Neural progenitor cell (in vitro differentiated cells): ENCODE measurements at regions not wholly inside any gene's neighbourhood (a gene's known extent, or its start where the extent isn't known, plus 50 kb on each side); places are given as distances from the start of the nearest gene placed in this dataset.
A peak's percentile ranks its signal among the peaks of the same experiment; 100 is the strongest.

Source experiments
- DNase-seq: peaks from one replicate; pipeline ENCODE4 v3.0.0-alpha.2; 2016; ENCODE audit warnings: low spot score
- H2AFZ ChIP-seq: fragments of 200-600 bp; sonication (generic); replicated peaks from 2 replicates; pipeline ENCODE4 v1.6.1; 2016; ENCODE audit warnings: antibody characterized with exemption
- H3F3A ChIP-seq: fragments of 200-600 bp; sonication (generic); 2 replicates; pipeline ENCODE4 v1.6.1; 2016; ENCODE audit warnings: antibody characterized with exemption, low read depth
- H3K27ac ChIP-seq: fragments of 200-600 bp; sonication (generic); 2 replicates; pipeline ENCODE4 v1.5.1; 2016; ENCODE audit warnings: mild to moderate bottlenecking
- H3K27me3 ChIP-seq: fragments of 200-600 bp; sonication (generic); 2 replicates; pipeline ENCODE4 v1.6.1; 2016; ENCODE audit warnings: mild to moderate bottlenecking, moderate library complexity
- H3K36me3 ChIP-seq: fragments of 200-600 bp; sonication (generic); 2 replicates; pipeline ENCODE4 v1.5.1; 2016
- H3K4me1 ChIP-seq: fragments of 200-600 bp; sonication (generic); 2 replicates; pipeline ENCODE4 v1.6.1; 2016; ENCODE audit warnings: mixed run types
- H3K4me2 ChIP-seq: fragments of 200-600 bp; sonication (generic); 2 replicates; pipeline ENCODE4 v1.6.1; 2016
- H3K4me3 ChIP-seq: fragments of 200-600 bp; sonication (generic); 2 replicates; pipeline ENCODE4 v1.5.1; 2016
- H3K79me2 ChIP-seq: fragments of 200-600 bp; sonication (generic); 2 replicates; pipeline ENCODE4 v1.6.1; 2016; ENCODE audit warnings: low read depth
- H3K9ac ChIP-seq: fragments of 200-600 bp; sonication (generic); 2 replicates; pipeline ENCODE4 v1.6.1; 2016
- H3K9me3 ChIP-seq: fragments of 200-600 bp; sonication (generic); 2 replicates; pipeline ENCODE4 v1.5.1; 2016; ENCODE audit warnings: low read depth
- H4K20me1 ChIP-seq: fragments of 200-600 bp; sonication (generic); 2 replicates; pipeline ENCODE4 v1.6.1; 2016; ENCODE audit warnings: low read depth
- H3K27ac Mint-ChIP-seq: 3 replicates; pipeline ENCODE4 v1.8.0; 2021; ENCODE audit warnings: mixed read lengths
- H3K27me3 Mint-ChIP-seq: 2 replicates; pipeline ENCODE4 v1.8.0; 2022; ENCODE audit warnings: low read depth, mild to moderate bottlenecking, inconsistent platforms, moderate library complexity, mixed read lengths; ENCODE audit not compliant: insufficient read depth
- H3K36me3 Mint-ChIP-seq: 3 replicates; pipeline ENCODE4 v1.8.0; 2021; ENCODE audit warnings: mixed read lengths
- H3K4me1 Mint-ChIP-seq: 3 replicates; pipeline ENCODE4 v1.8.0; 2021; ENCODE audit warnings: mixed read lengths
- H3K4me3 Mint-ChIP-seq: 3 replicates; pipeline ENCODE4 v1.8.0; 2021; ENCODE audit warnings: mild to moderate bottlenecking, moderate library complexity, mixed read lengths
- H3K9me3 Mint-ChIP-seq: 3 replicates; pipeline ENCODE4 v1.8.0; 2020; ENCODE audit warnings: mixed read lengths
- EZH2 ChIP-seq: fragments of 200-600 bp; sonication (generic); IDR thresholded peaks from 2 replicates; pipeline ENCODE4 v1.6.1; 2017; ENCODE audit warnings: antibody characterized with exemption, mild to moderate bottlenecking, moderate library complexity
- EZH2phosphoT487 ChIP-seq: fragments of 200-600 bp; sonication (generic); IDR thresholded peaks from 2 replicates; pipeline ENCODE4 v1.6.1; 2017; ENCODE audit warnings: antibody characterized with exemption
- TF ChIP-seq, protein P1 (sequence below): fragments of 200-600 bp; sonication (generic); IDR thresholded peaks from 2 replicates; pipeline ENCODE4 v1.5.1; 2017; ENCODE audit warnings: antibody characterized with exemption, mild to moderate bottlenecking

- H3K27me3 Mint-ChIP-seq: peaks cover 9% of the 10 kb centered on the region
- H3K27ac ChIP-seq: no peak overlapping the region
- H3K4me2 ChIP-seq: no peak overlapping the region
- DNase-seq: no peak
- peaks cover 18% of the 10 kb centered on the region for H3K4me1 Mint-ChIP-seq
- no peaks in the 10 kb centered on the region for H3K9me3 ChIP-seq
- no peak overlapping the region for H2AFZ ChIP-seq
- H3K36me3 Mint-ChIP-seq: no peaks in the 10 kb centered on the region
- peaks cover 3% of the 10 kb centered on the region for H3K9me3 Mint-ChIP-seq
- no peaks in the 10 kb centered on the region for H3K79me2 ChIP-seq
- no peak for TF ChIP-seq EZH2phosphoT487
- TF ChIP-seq, protein P1, sequence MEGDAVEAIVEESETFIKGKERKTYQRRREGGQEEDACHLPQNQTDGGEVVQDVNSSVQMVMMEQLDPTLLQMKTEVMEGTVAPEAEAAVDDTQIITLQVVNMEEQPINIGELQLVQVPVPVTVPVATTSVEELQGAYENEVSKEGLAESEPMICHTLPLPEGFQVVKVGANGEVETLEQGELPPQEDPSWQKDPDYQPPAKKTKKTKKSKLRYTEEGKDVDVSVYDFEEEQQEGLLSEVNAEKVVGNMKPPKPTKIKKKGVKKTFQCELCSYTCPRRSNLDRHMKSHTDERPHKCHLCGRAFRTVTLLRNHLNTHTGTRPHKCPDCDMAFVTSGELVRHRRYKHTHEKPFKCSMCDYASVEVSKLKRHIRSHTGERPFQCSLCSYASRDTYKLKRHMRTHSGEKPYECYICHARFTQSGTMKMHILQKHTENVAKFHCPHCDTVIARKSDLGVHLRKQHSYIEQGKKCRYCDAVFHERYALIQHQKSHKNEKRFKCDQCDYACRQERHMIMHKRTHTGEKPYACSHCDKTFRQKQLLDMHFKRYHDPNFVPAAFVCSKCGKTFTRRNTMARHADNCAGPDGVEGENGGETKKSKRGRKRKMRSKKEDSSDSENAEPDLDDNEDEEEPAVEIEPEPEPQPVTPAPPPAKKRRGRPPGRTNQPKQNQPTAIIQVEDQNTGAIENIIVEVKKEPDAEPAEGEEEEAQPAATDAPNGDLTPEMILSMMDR: no peak
- no peak for TF ChIP-seq EZH2
- H3F3A ChIP-seq: no peaks in the 10 kb centered on the region
- no peak overlapping the region for H3K9ac ChIP-seq
- no peak overlapping the region for H3K4me3 Mint-ChIP-seq
- H3K27me3 ChIP-seq: no peaks in the 10 kb centered on the region
- H3K27ac Mint-ChIP-seq: no peak overlapping the region
- H4K20me1 ChIP-seq: no peaks in the 10 kb centered on the region
- no peak overlapping the region for H3K4me3 ChIP-seq
- peaks cover 12% of the 10 kb centered on the region for H3K4me1 ChIP-seq
- no peaks in the 10 kb centered on the region for H3K36me3 ChIP-seq
Observed at GRCh38 chr6:167774881-167775280, 51.8 kb upstream of the AFDN start.

- H3F3A ChIP-seq: no peaks in the 10 kb centered on the region
- peak overlapping the region; percentile 29 for H2AFZ ChIP-seq
- H3K79me2 ChIP-seq: no peaks in the 10 kb centered on the region
- Mint-ChIP-seq H3K27me3 (peaks cover 7% of the 10 kb centered on the region), H3K27ac (no peak overlapping the region), H3K4me3 (no peak overlapping the region), H3K36me3 (no peaks in the 10 kb centered on the region), H3K9me3 (peaks cover 3% of the 10 kb centered on the region), H3K4me1 (peaks cover 15% of the 10 kb centered on the region)
- no peaks in the 10 kb centered on the region for H3K9me3 ChIP-seq
- no peak overlapping the region for H3K9ac ChIP-seq
- H3K4me1 ChIP-seq: peaks cover 12% of the 10 kb centered on the region
- no peaks in the 10 kb centered on the region for H3K27me3 ChIP-seq
- no peak for DNase-seq
- no peaks in the 10 kb centered on the region for H3K36me3 ChIP-seq
- no peak for TF ChIP-seq EZH2
- TF ChIP-seq, protein P1: no peak
- H4K20me1 ChIP-seq: no peaks in the 10 kb centered on the region
- H3K4me3 ChIP-seq: no peak overlapping the region
- H3K27ac ChIP-seq: no peak overlapping the region
- H3K4me2 ChIP-seq: no peak overlapping the region
Observed at GRCh38 chr6:167776906-167777627, 49.6 kb upstream of the AFDN start.
